Upper lobe of left lung (tissue), 6 donors: ENCODE measurements at regions not wholly inside any gene's neighbourhood (a gene's known extent, or its start where the extent isn't known, plus 50 kb on each side); places are given as distances from the start of the nearest gene placed in this dataset.

Source experiments
- ATAC-seq, 2 donors: fragments of 200-7000 bp; cut with Tn5 transposase; one replicate each; pipeline ENCODE4 v1.9.1; 2022; ENCODE audit warnings: mild to moderate bottlenecking in 2 of 2, moderate library complexity in 2 of 2; ENCODE audit not compliant: low FRiP score in 2 of 2
- DNase-seq, 2 donors: peaks; one replicate each; pipeline ENCODE4 v3.0.0-alpha.2; 2019 to 2020
- H3K27ac ChIP-seq, 4 donors: fragments of 200-600 bp; sonication (generic); one replicate each; pipeline ENCODE4 v1.5.1; 2016 to 2019
- H3K27me3 ChIP-seq, 4 donors: fragments of 200-600 bp; sonication (generic); one replicate each; pipeline ENCODE4 v1.5.1; 2017 to 2019
- H3K36me3 ChIP-seq, 4 donors: fragments of 200-600 bp; sonication (generic); one replicate each; pipeline ENCODE4 v1.5.1; 2016 to 2019
- H3K4me1 ChIP-seq, 4 donors: fragments of 200-600 bp; sonication (generic); one replicate each; pipeline ENCODE4 v1.5.1; 2018 to 2019
- H3K4me3 ChIP-seq, 4 donors: fragments of 200-600 bp; sonication (generic); one replicate each; pipeline ENCODE4 v1.5.1; 2017 to 2019; ENCODE audit warnings: mild to moderate bottlenecking in 2 of 4, moderate library complexity in 1 of 4
- H3K9me3 ChIP-seq, 4 donors: fragments of 200-600 bp; sonication (generic); one replicate each; pipeline ENCODE4 v1.5.1; 2018 to 2019
- CTCF ChIP-seq, 6 experiments: fragments of 450-650 bp in 4 of 6; fragments of 200-600 bp in 2 of 6; sonication (generic) in 2 of 6; IDR thresholded peaks; one replicate each; pipeline ENCODE4 v1.5.1; 2016 to 2019; ENCODE audit warnings: antibody characterized with exemption in 6 of 6
- EP300 ChIP-seq, 4 donors: sonication (generic); formaldehyde crosslinking; IDR thresholded peaks; one replicate each; pipeline ENCODE4 v1.5.1; 2017; ENCODE audit warnings: antibody characterized with exemption in 4 of 4, control low read depth in 2 of 4
- POLR2A ChIP-seq, 4 donors: fragments of 450-650 bp; IDR thresholded peaks; one replicate each; pipeline ENCODE4 v1.5.1; 2016 to 2017; ENCODE audit warnings: antibody characterized with exemption in 4 of 4, mild to moderate bottlenecking in 2 of 4
- POLR2AphosphoS5 ChIP-seq, 2 donors: sonication (generic); formaldehyde crosslinking; IDR thresholded peaks; one replicate each; pipeline ENCODE4 v1.5.1; 2017; ENCODE audit warnings: antibody characterized with exemption in 2 of 2
- WGBS, 2 donors: methylation state at CpG; one replicate each; pipeline ENCODE4 v1.1.5; 2017 to 2018; 5-methylcytosine and 5-hydroxymethylcytosine counted together
- donor health status: DM: no; HTN: no; CAD: no; lungs with moderate emphysema.
- donor health status: DM: no; HTN: yes; CAD: no; lungs with severe emphysema.

DNA sequence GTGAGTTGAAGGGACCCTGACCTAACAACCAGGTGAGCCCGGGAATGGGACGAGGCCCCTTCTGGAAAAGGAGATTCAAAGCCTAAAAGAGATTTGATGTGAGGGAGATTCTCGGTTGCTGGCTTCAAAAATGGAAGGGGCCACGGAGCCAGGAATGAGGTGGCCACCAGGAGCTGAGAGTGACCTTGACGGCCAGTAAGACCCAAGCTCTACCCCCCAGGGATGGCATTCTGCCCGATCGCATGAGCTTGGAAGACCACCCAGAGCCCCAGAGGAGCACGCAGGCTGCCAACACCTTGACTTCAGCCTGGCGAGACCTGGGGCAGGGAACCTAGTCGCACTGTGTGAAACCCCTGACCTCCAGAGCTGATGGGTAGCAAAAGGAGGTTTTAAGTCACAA is 163.9 kb downstream of the BMP7 start:
- no peak for TF ChIP-seq POLR2AphosphoS5 (IDR thresholded peaks at IDR 0.05)
- TF ChIP-seq CTCF (IDR thresholded peaks at IDR 0.05): no peak
- TF ChIP-seq POLR2A (IDR thresholded peaks at IDR 0.05): no peak
- TF ChIP-seq EP300 (IDR thresholded peaks at IDR 0.05): no peak
- Histone ChIP-seq H3K27me3 (no peaks in the 10 kb centered on the region), H3K4me1 (no peaks in the 10 kb centered on the region), H3K27ac (no peak overlapping the region), H3K4me3 (no peak overlapping the region), H3K9me3 (no peaks in the 10 kb centered on the region), H3K36me3 (no peaks in the 10 kb centered on the region)
- WGBS, 2 donors: 87 to 88% methylated on average over 10 of the region's 10 CpGs
- no peak for ATAC-seq
- DNase-seq: no peak

DNA sequence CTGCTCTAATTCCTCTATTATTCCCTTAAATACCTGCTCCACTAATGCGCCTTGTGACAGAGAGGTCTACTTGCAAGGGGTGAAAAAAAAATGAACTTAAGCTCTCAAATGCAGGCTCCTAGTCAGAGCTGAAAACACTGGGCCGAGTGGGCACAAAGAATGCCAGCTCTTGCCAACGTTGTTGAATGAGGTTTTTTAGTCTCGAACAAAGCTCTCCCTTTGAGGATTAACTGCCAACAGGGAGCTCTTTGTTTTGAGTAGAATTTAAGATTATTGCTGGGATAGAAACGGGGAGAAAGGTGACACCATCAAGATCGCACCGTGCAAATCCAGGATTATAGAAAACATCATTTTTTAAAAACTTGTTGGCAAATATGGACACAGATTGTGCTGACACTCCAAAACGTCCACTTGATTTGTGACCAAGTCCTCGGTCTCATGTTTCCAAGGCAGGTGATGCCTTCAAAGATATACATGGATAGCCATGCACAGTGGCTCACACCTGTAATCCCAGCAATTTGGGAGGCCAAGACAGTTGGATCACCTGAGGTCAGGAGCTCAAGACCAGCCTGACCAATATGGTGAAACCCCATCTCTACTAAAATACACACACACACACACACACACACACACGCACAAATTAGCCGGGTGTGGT is 163.2 kb downstream of the BMP7 start:
- WGBS, 2 donors: 57 to 65% methylated on average over 11 of the region's 11 CpGs
- Histone ChIP-seq H3K4me3 (no peak overlapping the region), H3K27ac (no peak overlapping the region), H3K27me3 (no peaks in the 10 kb centered on the region), H3K4me1 (no peaks in the 10 kb centered on the region), H3K9me3 (no peaks in the 10 kb centered on the region), H3K36me3 (no peaks in the 10 kb centered on the region)
- TF ChIP-seq CTCF (IDR thresholded peaks at IDR 0.05): no peak
- ATAC-seq (no peak), DNase-seq (no peak)

DNA sequence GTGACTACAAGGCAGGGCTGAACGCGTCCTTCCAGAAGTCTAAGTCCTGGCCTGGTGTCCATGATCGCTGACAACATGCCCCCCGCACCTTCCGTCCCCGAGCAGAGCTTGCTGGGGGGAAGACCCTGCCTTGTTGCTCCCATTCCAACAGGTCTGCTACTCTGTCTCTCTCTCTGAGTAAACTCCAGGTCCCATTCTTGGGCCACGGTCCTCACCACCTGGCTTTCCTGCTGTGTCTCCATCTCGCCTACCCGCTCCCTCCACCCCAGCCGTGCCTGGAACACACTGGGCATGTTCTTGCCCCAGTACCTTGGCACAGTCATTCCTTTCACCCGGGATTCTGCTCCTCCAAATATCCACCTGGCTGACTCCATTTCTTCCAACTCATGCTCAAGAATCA is 162.3 kb downstream of the BMP7 start:
- no peaks in the 10 kb centered on the region for H3K4me1 ChIP-seq
- ATAC-seq (no peak), DNase-seq (peak in 1 of 2 donors; percentile 24)
- no peaks in the 10 kb centered on the region for H3K9me3 ChIP-seq
- H3K27me3 ChIP-seq: no peaks in the 10 kb centered on the region
- 89 to 90% methylated on average over 11 of the region's 11 CpGs for WGBS, 2 donors
- H3K27ac ChIP-seq: no peak overlapping the region
- TF ChIP-seq POLR2AphosphoS5 (IDR thresholded peaks at IDR 0.05): no peak
- TF ChIP-seq POLR2A (IDR thresholded peaks at IDR 0.05): no peak
- no peak for TF ChIP-seq CTCF (IDR thresholded peaks at IDR 0.05)
- TF ChIP-seq EP300 (IDR thresholded peaks at IDR 0.05): no peak
- no peak overlapping the region for H3K4me3 ChIP-seq
- H3K36me3 ChIP-seq: no peaks in the 10 kb centered on the region

DNA sequence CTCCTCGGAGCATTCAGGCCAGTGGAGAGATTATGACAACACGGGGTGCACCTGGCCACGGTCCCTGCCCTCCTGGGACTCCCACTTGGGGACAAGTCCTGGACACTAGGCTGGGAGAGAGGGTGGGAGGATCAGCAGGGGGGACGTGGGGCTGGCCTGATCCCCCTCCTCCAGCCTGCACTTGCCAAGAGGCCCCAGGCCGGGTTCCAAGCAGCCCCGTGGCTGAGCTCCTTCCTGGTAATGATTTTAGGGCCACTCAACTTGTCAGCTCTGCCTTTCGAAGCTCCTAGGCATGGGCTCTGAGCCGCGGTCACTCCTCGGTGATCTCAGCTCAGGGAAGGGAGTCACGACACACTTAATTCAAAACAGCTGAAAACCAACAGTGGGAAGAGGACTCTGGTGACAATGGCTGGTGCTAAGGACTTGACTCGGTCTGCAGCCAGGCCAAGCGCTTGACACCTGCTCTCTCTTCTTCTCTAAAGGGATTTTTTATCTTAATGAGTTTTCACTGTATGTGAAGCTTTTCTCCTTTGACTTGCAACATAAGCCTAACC is 161.7 kb downstream of the BMP7 start:
- TF ChIP-seq CTCF (IDR thresholded peaks at IDR 0.05) (no peak), POLR2AphosphoS5 (IDR thresholded peaks at IDR 0.05) (no peak), EP300 (IDR thresholded peaks at IDR 0.05) (no peak), POLR2A (IDR thresholded peaks at IDR 0.05) (no peak)
- H3K27ac ChIP-seq: no peak overlapping the region
- H3K36me3 ChIP-seq: no peaks in the 10 kb centered on the region

More for the DNA sequence above, 161.7 kb downstream of the BMP7 start:
- Histone ChIP-seq H3K4me3 (no peak overlapping the region), H3K4me1 (no peaks in the 10 kb centered on the region), H3K9me3 (no peaks in the 10 kb centered on the region), H3K27me3 (no peaks in the 10 kb centered on the region)
- DNase-seq (peak in 1 of 2 donors; percentile 32), ATAC-seq (no peak)
- WGBS, 2 donors: 57 to 75% methylated on average over 13 of the region's 13 CpGs
